GM19328 (cell line): ENCODE measurements at regions not wholly inside any gene's neighbourhood (a gene's known extent, or its start where the extent isn't known, plus 50 kb on each side); places are given as distances from the start of the nearest gene placed in this dataset.
A peak's percentile ranks its signal among the peaks of the same experiment; 100 is the strongest.
"Not testable (repeated sequence)": the region's sequence is repeated elsewhere in the genome, so short reads cannot be mapped to it uniquely, and the experiment has no call there.

Source experiments
- ATAC-seq: cut with Tn5 transposase; IDR thresholded peaks from one replicate; pipeline ENCODE4 v1.9.1; 2021; ENCODE audit warnings: mild to moderate bottlenecking, moderate library complexity; ENCODE audit not compliant: unreplicated experiment

DNA sequence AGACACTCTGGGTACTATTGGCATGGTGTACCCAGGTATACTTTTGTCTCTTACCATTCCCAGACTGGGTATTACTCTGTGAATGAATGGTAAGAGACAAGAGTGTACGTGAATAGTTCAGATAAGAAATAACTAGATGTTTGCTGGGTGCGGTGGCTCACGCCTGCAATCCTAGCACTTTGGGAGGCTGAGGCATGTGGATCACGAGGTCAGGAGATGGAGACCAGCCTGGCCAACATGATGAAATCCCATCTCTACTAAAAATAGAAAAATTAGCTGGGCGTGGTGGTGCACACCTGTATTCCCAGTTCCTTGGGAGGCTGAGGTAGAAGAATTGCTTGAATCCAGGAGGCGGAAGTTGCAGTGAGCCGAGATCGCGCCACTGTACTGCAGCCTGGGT lies 75.8 kb upstream of the VKORC1L1 start:
- not testable (repeated sequence) for ATAC-seq

DNA sequence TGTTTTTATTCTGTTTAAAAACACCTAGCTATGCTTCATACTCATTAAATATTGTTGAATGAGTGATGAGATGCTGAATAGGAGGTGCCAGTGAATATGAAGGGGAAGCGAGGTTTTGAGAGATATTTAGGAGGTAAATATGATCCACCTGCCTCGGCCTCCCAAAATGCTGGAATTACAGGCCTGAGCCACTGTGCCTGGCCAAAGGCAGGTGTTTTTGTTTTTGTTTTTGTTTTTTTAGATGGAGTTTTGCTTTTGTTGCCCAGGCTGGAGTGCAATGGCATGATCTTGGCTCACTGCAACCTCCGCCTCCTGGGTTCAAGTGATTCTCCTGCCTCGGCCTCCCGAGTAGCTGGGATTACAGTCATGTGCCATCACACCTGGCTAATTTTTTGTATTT lies 75.3 kb upstream of the VKORC1L1 start:
- ATAC-seq, result not testable (repeated sequence)

DNA sequence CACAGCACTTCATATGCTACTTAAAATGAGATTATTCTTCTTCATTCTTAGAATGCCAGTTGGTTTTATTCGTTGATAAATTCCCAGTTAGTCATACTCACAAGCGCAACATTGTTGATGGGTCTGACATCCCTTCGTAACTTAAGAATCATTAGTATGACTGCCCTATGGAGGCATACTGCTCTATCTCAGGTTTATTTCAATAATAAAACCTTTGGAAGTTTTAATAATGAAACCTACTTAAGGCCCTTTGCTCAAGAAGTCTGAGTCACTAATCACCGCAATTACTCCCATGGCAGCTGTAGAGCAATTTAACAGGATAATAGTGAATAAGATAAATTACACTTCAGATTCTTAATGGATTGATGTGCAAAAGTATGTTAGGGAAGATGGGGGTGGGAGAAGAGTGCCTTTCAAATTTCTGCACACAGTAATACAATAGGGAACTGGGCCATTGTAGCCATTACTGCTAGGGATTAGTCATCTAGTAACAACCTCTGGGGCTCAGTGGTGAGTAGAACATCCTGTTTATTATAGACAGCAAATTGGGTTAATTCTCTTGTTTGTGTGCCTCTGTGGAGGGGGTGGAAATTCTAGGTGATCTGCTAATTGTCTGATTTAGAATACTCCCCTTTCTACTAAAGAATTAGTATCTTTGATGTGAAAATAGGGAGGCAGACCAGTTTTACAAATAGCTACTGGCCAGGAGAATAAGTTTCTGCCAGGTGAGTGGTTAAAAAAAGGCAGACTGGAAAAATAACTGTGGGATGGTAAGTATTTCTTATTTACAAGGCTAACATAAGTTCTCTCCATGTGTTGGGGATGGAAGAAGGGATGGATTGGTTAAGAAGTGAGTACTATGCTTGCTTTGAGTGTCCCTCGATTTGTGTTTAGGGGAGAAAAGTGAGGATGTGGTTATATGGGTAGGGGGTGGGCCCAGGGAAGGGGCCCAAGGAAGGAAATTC lies 74.5 kb upstream of the VKORC1L1 start:
- peak; percentile 94 for ATAC-seq

DNA sequence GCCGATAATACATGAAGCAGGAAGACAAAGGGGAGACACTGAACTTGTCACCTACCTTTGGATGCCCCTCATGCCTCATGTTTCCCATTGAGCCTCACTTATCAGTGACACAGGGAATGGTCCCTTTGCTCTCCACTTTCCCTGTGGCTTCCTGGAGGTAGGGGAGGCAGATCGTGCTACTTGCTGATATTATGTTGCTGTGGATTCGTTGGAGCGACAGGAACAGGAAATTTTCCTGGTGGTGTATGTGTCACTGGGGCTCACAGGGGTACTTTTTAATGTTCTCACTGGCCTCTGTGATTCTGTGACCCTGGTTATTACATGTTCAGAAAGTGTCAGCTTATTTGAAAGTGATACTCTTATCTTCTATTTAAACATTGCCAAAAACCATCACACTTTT lies 72.7 kb upstream of the VKORC1L1 start:
- not testable (repeated sequence) for ATAC-seq

DNA sequence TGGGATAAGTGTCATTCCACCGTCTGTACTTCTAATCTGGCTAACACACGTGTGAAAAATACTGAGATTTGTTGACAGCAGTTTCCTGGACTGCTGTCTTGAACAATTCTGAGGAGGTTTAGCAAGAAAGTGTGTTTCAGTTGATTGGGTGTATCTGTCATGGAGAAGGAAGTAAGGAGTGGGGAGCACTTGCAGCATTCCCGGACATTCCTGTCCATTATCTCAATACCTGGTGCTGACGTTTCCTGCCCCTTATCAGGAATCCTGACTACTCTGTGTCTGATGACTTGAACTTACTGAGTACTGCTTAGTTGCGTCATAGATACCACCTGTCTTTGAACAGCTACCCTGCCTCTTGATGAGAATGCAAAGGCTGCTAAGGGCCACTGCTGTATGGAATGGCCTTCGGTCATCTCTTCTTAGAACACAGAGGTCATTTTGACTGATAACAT lies 72.0 kb upstream of the VKORC1L1 start:
- no peak for ATAC-seq

DNA sequence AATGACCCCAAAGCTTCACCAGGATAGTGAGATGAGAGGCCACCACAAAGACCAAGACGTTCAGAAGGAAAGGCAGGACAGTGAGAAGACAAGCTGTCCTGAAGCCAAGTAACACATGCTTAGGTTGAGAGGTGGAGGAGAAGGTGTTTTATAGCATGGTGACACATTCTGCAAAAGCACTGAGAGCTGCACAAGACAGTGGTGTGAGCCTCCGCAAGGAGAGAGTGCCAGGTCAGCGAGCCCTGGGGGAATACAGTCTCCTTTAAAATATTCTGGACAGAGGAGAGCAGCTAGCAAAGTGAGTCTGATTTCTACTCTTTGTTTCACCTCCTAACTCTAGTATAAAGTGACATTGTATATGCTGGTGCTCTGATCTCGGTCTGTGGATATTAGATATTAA lies 68.0 kb upstream of the VKORC1L1 start:
- no peak for ATAC-seq

DNA sequence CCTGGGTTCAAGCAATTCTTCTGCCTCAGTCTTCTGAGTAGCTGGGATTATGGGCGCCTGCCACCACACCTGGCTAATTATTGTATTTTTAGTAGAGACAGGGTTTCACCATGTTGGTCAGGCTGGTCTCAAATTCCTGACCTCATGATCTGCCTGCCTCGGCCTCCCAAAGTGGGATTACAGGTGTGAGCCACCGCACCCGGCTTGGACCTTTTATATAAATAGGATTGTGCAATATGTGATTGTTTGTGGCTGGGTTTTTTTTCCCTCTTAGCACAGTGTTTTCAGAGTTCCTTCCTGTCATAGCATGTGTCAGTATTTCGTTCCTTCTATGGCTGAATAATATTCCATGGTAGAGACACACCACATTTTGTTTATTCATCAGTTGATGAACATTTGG lies 65.8 kb upstream of the VKORC1L1 start:
- not testable (repeated sequence) for ATAC-seq

DNA sequence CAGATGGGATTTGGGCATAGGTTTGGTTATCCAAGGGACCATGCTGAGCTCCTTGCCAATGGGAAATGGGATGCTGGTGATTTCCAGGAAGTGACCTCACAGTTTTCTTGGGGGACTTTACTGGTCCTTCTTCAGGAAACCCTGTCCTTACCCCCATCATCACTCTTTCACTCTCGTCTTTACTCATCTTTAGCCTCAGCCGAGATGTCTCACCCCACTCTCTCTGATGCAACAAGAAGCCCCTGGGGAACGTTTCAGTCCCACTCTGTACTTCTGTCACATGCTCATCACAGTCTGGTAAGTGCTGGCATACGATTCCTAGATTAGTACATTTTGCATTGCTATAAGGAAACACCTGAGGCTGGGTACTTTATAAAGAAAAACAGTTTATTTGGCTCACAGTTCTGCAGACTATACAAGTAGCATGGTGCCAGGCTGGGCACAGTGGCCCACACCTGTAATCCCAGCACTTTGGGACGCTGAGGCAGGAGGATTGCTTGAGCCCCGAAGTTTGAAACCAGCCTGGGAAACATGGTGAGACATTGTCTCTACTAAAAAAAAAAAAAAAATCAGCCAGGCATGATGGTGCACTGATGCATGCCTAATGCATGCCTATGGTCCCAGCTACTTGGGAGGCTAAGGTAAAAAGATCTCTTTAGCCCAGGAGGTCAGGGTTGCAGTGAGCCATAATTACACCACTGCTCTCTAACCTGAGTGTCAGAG lies 63.5 kb upstream of the VKORC1L1 start:
- ATAC-seq, result peak; percentile 74

DNA sequence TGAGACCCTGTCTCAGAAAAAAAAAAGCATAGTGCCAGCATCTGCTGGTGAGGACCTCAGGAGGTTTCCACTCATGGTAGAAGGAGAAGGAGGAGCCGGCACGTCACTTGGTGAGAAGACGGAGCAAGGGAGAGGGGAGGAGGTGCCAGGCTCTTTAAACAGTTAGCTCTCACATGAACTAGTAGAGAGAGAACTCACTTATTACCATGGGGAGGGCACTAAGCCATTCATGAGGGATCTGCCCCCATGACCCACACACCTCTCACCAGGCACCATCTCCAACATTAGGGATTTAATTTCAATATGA lies 62.9 kb upstream of the VKORC1L1 start:
- peak; percentile 33 for ATAC-seq

DNA sequence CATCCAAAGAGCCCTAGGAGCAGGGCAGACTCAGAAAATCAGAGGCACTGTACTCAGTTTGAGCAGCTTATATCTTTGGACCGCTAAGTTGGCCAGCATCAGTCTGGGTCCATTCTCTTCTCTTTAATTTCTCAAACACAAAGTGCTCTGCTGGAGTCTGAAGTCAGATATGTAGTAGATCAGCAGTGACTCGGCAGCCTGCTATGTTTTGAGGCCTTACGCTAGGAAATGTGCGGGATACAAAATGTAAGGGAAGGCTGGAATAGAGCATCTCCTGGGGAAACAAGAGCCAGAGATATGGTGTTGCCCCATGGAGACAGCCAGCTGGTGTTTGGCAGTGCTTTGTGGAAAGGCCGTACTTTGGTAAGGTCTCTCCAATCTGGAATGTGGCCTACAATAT lies 60.6 kb upstream of the VKORC1L1 start:
- ATAC-seq, result no peak

DNA sequence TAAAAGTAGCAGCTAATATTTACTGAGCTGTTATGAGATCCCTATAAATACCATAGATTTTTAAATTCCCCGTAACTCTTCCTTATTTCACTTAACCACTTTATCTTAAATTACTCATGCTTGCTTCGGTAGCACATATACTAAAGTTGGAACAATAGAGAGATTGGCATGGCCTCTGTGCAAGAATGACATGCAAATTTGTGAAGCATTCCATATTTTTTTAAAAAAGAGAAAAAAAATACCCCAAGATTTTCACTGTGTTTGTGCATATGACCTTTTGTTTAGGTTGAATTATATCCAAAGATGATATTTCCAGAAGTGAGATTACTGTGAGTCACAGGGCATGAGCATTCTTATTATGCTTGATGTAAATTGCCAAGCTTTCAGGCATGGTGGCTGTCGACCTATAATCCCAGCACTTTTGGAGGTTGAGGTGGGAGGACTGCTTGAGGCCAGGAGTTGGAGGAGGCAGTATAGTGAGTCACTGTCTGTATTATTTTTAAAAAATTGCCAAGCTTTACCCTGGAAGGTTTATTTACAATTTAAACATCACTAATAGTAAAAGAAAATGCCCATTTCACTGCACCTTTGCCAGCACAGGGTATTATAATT lies 58.2 kb upstream of the VKORC1L1 start:
- ATAC-seq, result not testable (repeated sequence)

DNA sequence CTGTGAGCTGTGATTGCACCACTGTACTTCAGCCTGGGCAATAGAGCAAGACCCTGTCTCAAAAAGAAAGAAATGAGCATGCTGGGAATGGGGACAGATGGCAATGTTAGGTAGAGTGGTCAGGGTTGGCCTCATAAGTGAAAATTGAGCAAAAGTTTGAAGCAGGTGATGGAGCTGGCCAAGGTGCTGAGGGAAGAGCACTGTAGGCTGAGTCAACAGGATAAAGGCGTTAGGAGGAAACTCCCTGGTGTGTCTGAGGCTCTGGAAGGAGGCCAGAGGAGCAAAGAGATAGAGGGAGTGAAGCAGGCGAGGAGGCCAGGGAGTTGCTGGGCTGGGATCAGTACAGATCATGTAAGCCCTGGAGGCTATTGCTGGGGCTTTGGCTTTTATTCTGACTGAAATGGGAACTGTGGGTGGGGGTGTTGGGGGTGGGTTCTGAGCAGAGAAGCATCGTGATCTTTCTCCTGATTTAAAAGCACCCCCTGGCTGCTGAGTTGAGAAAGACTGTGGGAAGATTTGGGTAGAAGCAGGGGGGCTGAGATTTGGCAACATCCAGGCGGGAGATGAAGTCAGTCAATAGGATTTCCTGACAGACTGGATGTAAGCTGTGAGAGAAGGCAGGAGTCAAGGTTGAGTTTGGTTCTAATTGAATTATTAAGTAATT lies 52.5 kb upstream of the VKORC1L1 start:
- ATAC-seq, result no peak
